ENCODE measurements at regions not wholly inside any gene's neighbourhood (a gene's known extent, or its start where the extent isn't known, plus 50 kb on each side); places are given as distances from the start of the nearest gene placed in this dataset.

GRCh38 chr5:27472871-27473270, 434.5 kb upstream of the CDH9 start:
- H3K9me3 ChIP-seq (replicated peaks), result peaks cover 45% of the 10 kb centered on the region
- H3K36me3 ChIP-seq, result no peaks in the 10 kb centered on the region
- H3K27ac ChIP-seq (replicated peaks), result no peak overlapping the region
- no peaks in the 10 kb centered on the region for H3K27me3 ChIP-seq (ENCODE audit: low read depth)
- no peak for TF ChIP-seq CTCF (IDR thresholded peaks at IDR 0.05; ENCODE audit: borderline replicate concordance)
- DNase-seq, result no peak
- no peaks in the 10 kb centered on the region for H3K4me1 ChIP-seq
- H3K4me3 ChIP-seq, result peak overlapping the region; percentile 46
- intact Hi-C loops (cut with micrococcal nuclease), result no loop called here

DNA sequence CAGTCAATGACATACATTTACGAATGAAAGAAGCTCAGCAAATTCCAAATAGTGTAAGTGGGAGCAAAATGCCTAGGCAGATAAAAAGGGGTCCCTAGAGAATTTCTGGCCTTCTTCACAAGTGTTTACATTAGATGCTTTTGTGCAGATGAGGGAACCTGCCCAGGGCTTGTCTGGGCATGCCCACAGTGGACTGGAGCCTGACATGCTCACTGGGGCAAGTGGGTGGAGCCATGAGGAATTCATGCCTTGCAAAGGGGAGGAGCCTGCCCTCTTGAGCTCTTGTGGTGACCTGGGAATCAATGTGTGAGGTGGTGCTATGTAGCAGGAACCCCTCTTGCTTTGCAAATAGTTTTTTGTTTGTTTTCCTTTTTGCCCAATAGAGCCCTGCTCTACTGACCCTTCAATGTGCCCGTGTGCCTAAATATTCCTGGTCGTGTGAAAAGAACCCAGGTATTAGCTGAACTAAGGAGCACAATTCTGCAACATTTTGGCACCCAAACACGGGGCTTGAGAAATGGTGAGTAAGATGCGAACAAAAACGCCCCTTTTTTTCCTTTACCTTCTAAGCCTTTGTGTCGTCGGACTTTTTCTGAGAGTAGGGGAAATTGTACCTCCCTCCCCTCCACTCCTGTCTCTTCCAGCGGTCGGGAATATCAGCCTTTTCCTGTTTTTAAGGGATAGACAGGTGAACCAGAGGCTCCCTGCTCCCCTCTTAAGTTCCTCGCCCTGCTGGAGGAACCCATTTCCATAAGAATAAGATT, 433.8 kb upstream of the CDH9 start:
- peaks cover 38% of the 10 kb centered on the region for H3K9me3 ChIP-seq (replicated peaks)

DNA sequence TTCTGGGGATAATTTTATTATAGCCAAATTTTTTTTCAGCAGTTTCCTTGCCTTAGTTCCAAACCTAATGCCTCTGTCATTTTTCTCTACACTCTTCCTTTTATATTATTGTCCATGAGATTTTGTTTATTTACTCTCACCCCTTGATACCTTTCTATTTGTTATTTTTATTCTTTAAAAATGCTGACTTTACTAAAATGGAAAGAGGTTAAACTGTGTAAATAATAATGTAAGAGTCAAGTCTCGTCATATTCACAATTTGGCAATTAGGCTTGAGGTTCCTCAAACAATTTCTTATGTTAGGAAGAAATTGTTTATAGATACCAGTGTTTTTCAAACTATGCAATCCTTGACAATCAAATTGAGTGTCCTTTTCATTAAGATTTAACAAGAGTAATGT, 428.6 kb upstream of the CDH9 start:
- intact Hi-C loops (cut with micrococcal nuclease), result no loop called here
- Histone ChIP-seq H3K4me1 (no peaks in the 10 kb centered on the region), H3K9me3 (replicated peaks) (peaks cover 22% of the 10 kb centered on the region), H3K36me3 (no peaks in the 10 kb centered on the region), H3K27ac (replicated peaks) (no peak overlapping the region), H3K27me3 (ENCODE audit: low read depth) (no peaks in the 10 kb centered on the region), H3K4me3 (no peak overlapping the region)
- DNase-seq, result no peak
- no peak for TF ChIP-seq CTCF (IDR thresholded peaks at IDR 0.05; ENCODE audit: borderline replicate concordance)

More for the DNA sequence above, 433.8 kb upstream of the CDH9 start:
- TF ChIP-seq CTCF (IDR thresholded peaks at IDR 0.05; ENCODE audit: borderline replicate concordance), result no peak
- intact Hi-C loops (cut with micrococcal nuclease), result no loop called here
- no peaks in the 10 kb centered on the region for H3K27me3 ChIP-seq (ENCODE audit: low read depth)
- DNase-seq, result no peak
- H3K4me1 ChIP-seq, result no peaks in the 10 kb centered on the region
- H3K4me3 ChIP-seq, result peak overlapping the region; percentile 46
- H3K36me3 ChIP-seq, result no peaks in the 10 kb centered on the region
- no peak overlapping the region for H3K27ac ChIP-seq (replicated peaks)

DNA sequence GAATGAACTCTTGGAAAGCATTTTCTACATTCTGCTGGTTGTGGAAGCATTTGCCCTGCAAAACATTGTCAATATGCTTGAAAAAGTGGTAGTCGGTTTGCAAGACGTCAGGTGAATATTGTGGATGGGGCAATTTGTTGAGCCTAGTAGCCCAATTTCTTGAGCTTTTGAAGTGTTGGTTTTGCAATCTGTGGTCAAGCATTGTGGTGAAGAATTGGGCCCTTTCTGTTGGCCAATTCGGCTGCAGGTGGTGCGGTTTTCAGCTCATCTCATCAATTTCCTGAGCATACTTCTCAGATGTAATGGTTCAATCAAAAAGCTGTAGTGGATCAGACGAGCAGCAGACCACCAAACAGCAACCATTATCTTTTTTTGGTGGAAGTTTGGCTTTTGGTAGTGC, 426.8 kb upstream of the CDH9 start:
- intact Hi-C loops (cut with micrococcal nuclease), result no loop called here
- Histone ChIP-seq H3K36me3 (no peaks in the 10 kb centered on the region), H3K4me1 (no peaks in the 10 kb centered on the region), H3K27ac (replicated peaks) (no peak overlapping the region), H3K27me3 (ENCODE audit: low read depth) (no peaks in the 10 kb centered on the region), H3K4me3 (no peak overlapping the region), H3K9me3 (replicated peaks) (peaks cover 21% of the 10 kb centered on the region)
- TF ChIP-seq CTCF (IDR thresholded peaks at IDR 0.05; ENCODE audit: borderline replicate concordance), result no peak
- no peak for DNase-seq

GRCh38 chr5:27463446-27464149, 425.2 kb upstream of the CDH9 start:
- no peaks in the 10 kb centered on the region for H3K36me3 ChIP-seq
- DNase-seq, result no peak
- no peak for TF ChIP-seq CTCF (IDR thresholded peaks at IDR 0.05; ENCODE audit: borderline replicate concordance)
- H3K9me3 ChIP-seq (replicated peaks), result peaks cover 21% of the 10 kb centered on the region
- H3K27ac ChIP-seq (replicated peaks), result no peak overlapping the region
- H3K4me1 ChIP-seq, result no peaks in the 10 kb centered on the region
- intact Hi-C loops (cut with micrococcal nuclease), result no loop called here
- H3K4me3 ChIP-seq, result no peak overlapping the region
- H3K27me3 ChIP-seq (ENCODE audit: low read depth), result no peaks in the 10 kb centered on the region

Data from left ventricle myocardium inferior (tissue), 1 donor.